CD4-positive, alpha-beta T cell (primary cell): ENCODE measurements at regions not wholly inside any gene's neighbourhood (a gene's known extent, or its start where the extent isn't known, plus 50 kb on each side); places are given as distances from the start of the nearest gene placed in this dataset.

Experiments
- ATAC-seq: fragments of 200-7000 bp; cut with Tn5 transposase; one replicate; pipeline ENCODE4 v1.10.0; 2022; ENCODE audit warnings: mild to moderate bottlenecking; ENCODE audit not compliant: poor library complexity
- CTCF ChIA-PET: fragments of 350-600 bp; sonication (Branson Sonifier 250); formaldehyde crosslinking; loops from one replicate; lab custom pipeline; 2021; ENCODE audit warnings: antibody characterized with exemption, inconsistent platforms; lab: Charles Lee
- POLR2A ChIA-PET: fragments of 350-600 bp; sonication (Branson Sonifier 250); formaldehyde crosslinking; loops from one replicate; lab custom pipeline; 2021; ENCODE audit warnings: antibody characterized with exemption, inconsistent platforms; lab: Charles Lee
- DNase-seq, 14 experiments: peaks; one replicate each; pipeline ENCODE4 v3.0.0-alpha.2; 2013 to 2020; ENCODE audit warnings: mixed read lengths in 2 of 14
- H3K27ac ChIP-seq, 2 donors: one replicate each; pipeline versions ENCODE4 v1.5.1 to v1.7.0; 2013; ENCODE audit warnings: low read length in 2 of 2, low read depth in 1 of 2, mild to moderate bottlenecking in 1 of 2
- H3K27me3 ChIP-seq, 2 experiments: 1 replicate in 1 of 2; 2 replicates in 1 of 2; pipeline versions ENCODE4 v1.6.1 to v1.7.0; 2013; ENCODE audit warnings: low read length in 2 of 2, control low read depth in 1 of 2, mild to moderate bottlenecking in 1 of 2, moderate library complexity in 1 of 2; ENCODE audit not compliant: insufficient read depth in 2 of 2, control insufficient read depth in 1 of 2
- H3K36me3 ChIP-seq: one replicate; pipeline ENCODE4 v1.6.1; 2013; ENCODE audit warnings: low read length, control low read depth; ENCODE audit not compliant: insufficient read depth
- H3K4me1 ChIP-seq: one replicate; pipeline ENCODE4 v1.6.1; 2013; ENCODE audit warnings: low read length, control low read depth; ENCODE audit not compliant: insufficient read depth
- H3K4me3 ChIP-seq: one replicate; pipeline ENCODE4 v1.5.1; 2013; ENCODE audit warnings: mild to moderate bottlenecking, low read length, moderate library complexity
- H3K9me3 ChIP-seq, 2 experiments: 1 replicate in 1 of 2; 2 replicates in 1 of 2; pipeline versions ENCODE4 v1.6.1 to v1.7.0; 2013; ENCODE audit warnings: low read length in 2 of 2, mild to moderate bottlenecking in 2 of 2, control low read depth in 1 of 2, moderate library complexity in 1 of 2; ENCODE audit not compliant: control insufficient read depth in 1 of 2, insufficient read depth in 1 of 2
- H3K27ac Mint-ChIP-seq: one replicate; pipeline ENCODE4 v1.8.0; 2020; ENCODE audit warnings: mixed read lengths
- H3K27me3 Mint-ChIP-seq: one replicate; pipeline ENCODE4 v1.8.0; 2021; ENCODE audit warnings: mixed read lengths
- H3K36me3 Mint-ChIP-seq: one replicate; pipeline ENCODE4 v1.8.0; 2021; ENCODE audit warnings: low read depth, mixed read lengths
- H3K4me1 Mint-ChIP-seq: one replicate; pipeline ENCODE4 v1.8.0; 2021; ENCODE audit warnings: low read depth, mixed read lengths
- H3K4me3 Mint-ChIP-seq: one replicate; pipeline ENCODE4 v1.8.0; 2020; ENCODE audit warnings: mild to moderate bottlenecking, mixed read lengths
- H3K9me3 Mint-ChIP-seq: one replicate; pipeline ENCODE4 v1.8.0; 2020; ENCODE audit warnings: mixed read lengths
- intact Hi-C, 2 experiments: fragments of 100-400 bp; cut with DNase I in 1 of 2; cut with micrococcal nuclease in 1 of 2; formaldehyde crosslinking; loops; one replicate each; pipeline versions ENCODE4 v1.15.1 to v1.9.0; 2023 to 2025; cut with DNase I, micrococcal nuclease
- TF ChIP-seq, protein P1 (sequence below): fragments of 200-600 bp; IDR thresholded peaks from one replicate; pipeline ENCODE4 v1.8.0; 2022; ENCODE audit warnings: antibody characterized with exemption, mild to moderate bottlenecking

DNA sequence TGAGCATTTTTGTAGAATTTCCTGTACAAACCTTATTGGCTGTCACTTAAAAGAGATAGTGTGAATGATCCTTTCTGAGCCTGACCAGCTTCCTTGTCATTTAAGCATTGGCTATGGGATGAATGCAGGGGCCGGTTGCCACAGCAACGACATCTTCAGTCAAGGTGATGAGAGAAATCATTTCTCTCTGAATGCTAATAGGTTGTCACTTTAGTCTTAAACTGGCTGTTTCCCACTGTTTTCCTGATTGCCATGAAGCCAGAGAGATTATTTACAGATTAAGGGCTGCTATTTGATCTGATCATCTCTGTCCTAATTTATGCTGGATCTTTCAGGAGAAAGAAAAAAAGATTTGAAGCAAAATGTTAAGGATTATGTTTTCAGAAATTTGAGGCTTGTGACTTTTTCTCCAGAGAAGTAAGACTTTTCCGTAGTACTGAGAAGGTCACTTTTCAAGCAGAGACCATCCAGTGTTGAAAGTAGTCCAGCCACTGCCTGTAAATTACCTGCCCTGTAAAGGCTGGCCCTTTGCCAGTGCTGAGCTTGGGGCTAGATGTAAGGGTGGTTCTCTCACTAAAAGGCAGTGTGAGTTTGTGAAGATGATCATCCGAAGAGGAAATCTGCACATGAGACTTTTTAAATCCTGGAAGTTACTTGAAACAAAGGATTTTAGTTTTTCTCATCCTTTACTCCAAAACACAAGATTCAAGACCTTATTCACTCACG, 235.6 kb downstream of the DACT1 start:
- TF ChIP-seq, protein P1, sequence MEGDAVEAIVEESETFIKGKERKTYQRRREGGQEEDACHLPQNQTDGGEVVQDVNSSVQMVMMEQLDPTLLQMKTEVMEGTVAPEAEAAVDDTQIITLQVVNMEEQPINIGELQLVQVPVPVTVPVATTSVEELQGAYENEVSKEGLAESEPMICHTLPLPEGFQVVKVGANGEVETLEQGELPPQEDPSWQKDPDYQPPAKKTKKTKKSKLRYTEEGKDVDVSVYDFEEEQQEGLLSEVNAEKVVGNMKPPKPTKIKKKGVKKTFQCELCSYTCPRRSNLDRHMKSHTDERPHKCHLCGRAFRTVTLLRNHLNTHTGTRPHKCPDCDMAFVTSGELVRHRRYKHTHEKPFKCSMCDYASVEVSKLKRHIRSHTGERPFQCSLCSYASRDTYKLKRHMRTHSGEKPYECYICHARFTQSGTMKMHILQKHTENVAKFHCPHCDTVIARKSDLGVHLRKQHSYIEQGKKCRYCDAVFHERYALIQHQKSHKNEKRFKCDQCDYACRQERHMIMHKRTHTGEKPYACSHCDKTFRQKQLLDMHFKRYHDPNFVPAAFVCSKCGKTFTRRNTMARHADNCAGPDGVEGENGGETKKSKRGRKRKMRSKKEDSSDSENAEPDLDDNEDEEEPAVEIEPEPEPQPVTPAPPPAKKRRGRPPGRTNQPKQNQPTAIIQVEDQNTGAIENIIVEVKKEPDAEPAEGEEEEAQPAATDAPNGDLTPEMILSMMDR, result no peak
- Histone ChIP-seq H3K27ac (no peak overlapping the region), H3K4me1 (no peaks in the 10 kb centered on the region), H3K9me3 (no peaks in the 10 kb centered on the region), H3K4me3 (no peak overlapping the region), H3K27me3 (no peaks in the 10 kb centered on the region), H3K36me3 (no peaks in the 10 kb centered on the region)
- no peak overlapping the region for H3K4me3 Mint-ChIP-seq
- DNase-seq (no peak), ATAC-seq (no peak)
- ChIA-PET POLR2A (no interaction called here), CTCF (no interaction called here)
- no peak overlapping the region for H3K27ac Mint-ChIP-seq
- H3K9me3 Mint-ChIP-seq, result no peaks in the 10 kb centered on the region
- intact Hi-C loops, result no loop called here
- H3K36me3 Mint-ChIP-seq, result no peaks in the 10 kb centered on the region
- no peaks in the 10 kb centered on the region for H3K4me1 Mint-ChIP-seq
- H3K27me3 Mint-ChIP-seq, result no peaks in the 10 kb centered on the region

DNA sequence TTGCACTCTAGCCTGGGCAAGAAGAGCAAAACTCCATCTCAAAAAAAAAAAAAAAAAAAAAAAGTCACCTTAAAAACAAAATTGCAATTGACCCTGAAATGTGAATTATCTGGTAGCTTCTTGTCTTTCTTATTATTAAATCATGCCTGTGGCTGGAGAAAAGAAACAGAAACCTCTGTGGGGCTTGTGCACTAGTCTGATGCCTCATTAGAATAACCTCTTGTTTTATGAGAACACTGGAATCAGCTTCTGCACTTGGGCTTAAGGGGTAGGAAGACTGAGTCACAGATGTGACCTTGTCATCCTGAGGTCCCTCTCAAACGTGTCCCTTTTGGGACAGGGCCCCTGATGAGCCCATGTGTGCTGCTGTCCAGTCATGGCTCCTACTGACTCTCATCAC, 237.9 kb downstream of the DACT1 start:
- no peak for DNase-seq
- no peaks in the 10 kb centered on the region for H3K36me3 ChIP-seq
- H3K4me3 ChIP-seq, result no peak overlapping the region
- no peak overlapping the region for H3K27ac ChIP-seq
- Mint-ChIP-seq H3K36me3 (no peaks in the 10 kb centered on the region), H3K27me3 (no peaks in the 10 kb centered on the region), H3K27ac (no peak overlapping the region), H3K4me1 (no peaks in the 10 kb centered on the region), H3K4me3 (no peak overlapping the region), H3K9me3 (no peaks in the 10 kb centered on the region)
- TF ChIP-seq, protein P1, result no peak
- ChIA-PET POLR2A (no interaction called here), CTCF (interaction anchor here (1.3 kb wide), 1 partner anchor 24 kb away, joined by 4 read pairs; no protein-coding TSS in a partner anchor)
- no peaks in the 10 kb centered on the region for H3K27me3 ChIP-seq
- ATAC-seq, result no peak
- intact Hi-C loops, result no loop called here
- H3K9me3 ChIP-seq, result no peaks in the 10 kb centered on the region
- H3K4me1 ChIP-seq, result no peaks in the 10 kb centered on the region

DNA sequence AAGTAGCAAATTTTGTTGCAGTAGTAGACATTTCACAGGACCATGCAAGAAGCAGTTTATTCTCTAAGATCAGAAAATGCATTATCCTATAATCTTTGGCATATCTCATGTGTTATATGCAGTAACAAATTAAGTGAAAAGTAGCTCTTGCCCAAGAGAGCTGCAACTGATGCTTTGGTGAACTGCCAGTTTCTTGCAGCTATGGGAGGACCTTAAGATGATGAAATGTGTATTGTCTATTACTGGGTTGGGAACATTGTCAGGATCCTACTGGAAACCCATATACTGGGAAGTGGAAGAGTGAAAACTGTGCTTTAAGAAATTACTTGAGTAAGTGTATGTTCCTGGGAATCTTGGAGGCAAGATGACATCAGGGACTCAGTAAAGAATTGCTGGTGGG, 238.8 kb downstream of the DACT1 start:
- POLR2A ChIA-PET, result no interaction called here
- H3K9me3 Mint-ChIP-seq, result no peaks in the 10 kb centered on the region
- no peaks in the 10 kb centered on the region for H3K9me3 ChIP-seq
- no peaks in the 10 kb centered on the region for H3K4me1 ChIP-seq
- H3K27ac ChIP-seq, result no peak overlapping the region
- CTCF ChIA-PET, result interaction anchor here (1.3 kb wide), 1 partner anchor 23 kb away, joined by 4 read pairs; no protein-coding TSS in a partner anchor
- TF ChIP-seq, protein P1, result no peak
- H3K36me3 ChIP-seq, result no peaks in the 10 kb centered on the region
- intact Hi-C loops, result no loop called here
- H3K4me3 Mint-ChIP-seq, result no peak overlapping the region
- ATAC-seq (no peak), DNase-seq (no peak)
- no peaks in the 10 kb centered on the region for H3K4me1 Mint-ChIP-seq
- H3K4me3 ChIP-seq, result no peak overlapping the region
- H3K27me3 ChIP-seq, result no peaks in the 10 kb centered on the region
- no peaks in the 10 kb centered on the region for H3K36me3 Mint-ChIP-seq
- no peak overlapping the region for H3K27ac Mint-ChIP-seq
- no peaks in the 10 kb centered on the region for H3K27me3 Mint-ChIP-seq
